ENCODE measurements at regions not wholly inside any gene's neighbourhood (a gene's known extent, or its start where the extent isn't known, plus 50 kb on each side); places are given as distances from the start of the nearest gene placed in this dataset.

GRCh38 chr3:170716172-170716805 is 130.4 kb upstream of the SLC7A14 start:
- H2AFZ ChIP-seq (ENCODE audit: low read depth), result no peak overlapping the region
- H3K9me3 ChIP-seq, result no peaks in the 10 kb centered on the region
- DNase-seq, result no peak
- no peaks in the 10 kb centered on the region for H3K36me3 ChIP-seq (replicated peaks in 1 of 2; ENCODE audit: control insufficient read depth in 1 of 2, insufficient read depth in 2 of 2, low read length in 1 of 2)
- TF ChIP-seq FOSL2 (IDR thresholded peaks at IDR 0.05; ENCODE audit: borderline replicate concordance, low read depth), result no peak
- no peak for TF ChIP-seq TCF12 (IDR thresholded peaks at IDR 0.05)
- TF ChIP-seq TEAD4 (IDR thresholded peaks at IDR 0.05; ENCODE audit: borderline replicate concordance, insufficient read depth), result no peak
- TF ChIP-seq CTCF (IDR thresholded peaks at IDR 0.05), result no peak
- no peak for TF ChIP-seq USF1 (IDR thresholded peaks at IDR 0.05; ENCODE audit: borderline replicate concordance, low read depth)
- TF ChIP-seq ELF1 (IDR thresholded peaks at IDR 0.05), result no peak
- no peak for TF ChIP-seq JUND (IDR thresholded peaks at IDR 0.05)
- no peak for TF ChIP-seq RCOR1 (IDR thresholded peaks at IDR 0.05; ENCODE audit: low read length)
- no peak for TF ChIP-seq MXI1 (IDR thresholded peaks at IDR 0.05; ENCODE audit: low read depth, low read length)
- no peak for TF ChIP-seq PBX3 (IDR thresholded peaks at IDR 0.05)
- no peak for TF ChIP-seq MEF2A (IDR thresholded peaks at IDR 0.05; ENCODE audit: borderline replicate concordance, low read depth)
- no peak for TF ChIP-seq ZBTB33 (IDR thresholded peaks at IDR 0.05; ENCODE audit: borderline replicate concordance, low read depth)
- TF ChIP-seq RXRA (IDR thresholded peaks at IDR 0.05; ENCODE audit: borderline replicate concordance, low read depth), result no peak
- no peak for TF ChIP-seq RFX5 (IDR thresholded peaks at IDR 0.05; ENCODE audit: low read length)
- H3K27ac ChIP-seq (ENCODE audit: low read depth in 2 of 2, low read length in 1 of 2), result no peak overlapping the region
- H3K4me3 ChIP-seq (ENCODE audit: low read depth in 2 of 2, low read length in 1 of 2), result no peak overlapping the region
- H3K27me3 ChIP-seq (ENCODE audit: insufficient read depth), result no peaks in the 10 kb centered on the region
- no peaks in the 10 kb centered on the region for H4K20me1 ChIP-seq (ENCODE audit: insufficient read depth)
- H3K9ac ChIP-seq, result no peak overlapping the region
- ChIA-PET CTCF (no interaction called here), POLR2A (no interaction called here)
- no peaks in the 10 kb centered on the region for H3K79me2 ChIP-seq (ENCODE audit: insufficient read depth)
- WGBS (ENCODE audit: low lambda C conversion rate), result 76% methylated on average over 5 of the region's 5 CpGs
- H3F3A ChIP-seq (replicated peaks; ENCODE audit: insufficient read depth), result peaks cover 41% of the 10 kb centered on the region
- peaks cover 2 to 18% of the 10 kb centered on the region in 2 experiments; a peak in 3 of 4 replicates for H3K4me1 ChIP-seq (ENCODE audit: control insufficient read depth in 1 of 2, insufficient read depth in 2 of 2, low read depth in 1 of 2, low read length in 1 of 2)
- no peaks in the 10 kb centered on the region for H3K9me2 ChIP-seq
- no peak overlapping the region for H3K4me2 ChIP-seq

All from SK-N-SH (cell line).